ENCODE measurements at regions not wholly inside any gene's neighbourhood (a gene's known extent, or its start where the extent isn't known, plus 50 kb on each side); places are given as distances from the start of the nearest gene placed in this dataset.
A peak's percentile ranks its signal among the peaks of the same experiment; 100 is the strongest.

- no peak overlapping the region for H3K4me3 ChIP-seq (ENCODE audit: low read depth, low read length)
- peak; percentile 21 for DNase-seq (ENCODE audit: low read depth)
Observed at GRCh38 chr10:90162271-90162853, 461.0 kb downstream of the KIF20B start.

- H3K4me3 ChIP-seq (ENCODE audit: low read depth, low read length) = no peak overlapping the region
- DNase-seq (ENCODE audit: low read depth) = peak; percentile 90
Observed at GRCh38 chr10:90167174-90168064, 466.0 kb downstream of the KIF20B start.

GRCh38 chr10:90168244-90168643 is 466.9 kb downstream of the KIF20B start:
- H3K4me3 ChIP-seq (ENCODE audit: low read depth, low read length) = no peak overlapping the region
- DNase-seq (ENCODE audit: low read depth) = no peak

GRCh38 chr10:90171014-90171722 is 469.8 kb downstream of the KIF20B start:
- no peak overlapping the region for H3K4me3 ChIP-seq (ENCODE audit: low read depth, low read length)
- no peak for DNase-seq (ENCODE audit: low read depth)

GRCh38 chr10:90174531-90174930 is 473.1 kb downstream of the KIF20B start:
- DNase-seq (ENCODE audit: low read depth) = no peak
- no peak overlapping the region for H3K4me3 ChIP-seq (ENCODE audit: low read depth, low read length)

- DNase-seq (ENCODE audit: low read depth) = no peak
- H3K4me3 ChIP-seq (ENCODE audit: low read depth, low read length) = no peak overlapping the region
Observed at GRCh38 chr10:90175161-90175681, 473.8 kb downstream of the KIF20B start.

- DNase-seq (ENCODE audit: low read depth) = peak; percentile 100
- no peak overlapping the region for H3K4me3 ChIP-seq (ENCODE audit: low read depth, low read length)
Observed at GRCh38 chr10:90179696-90180407, 478.5 kb downstream of the KIF20B start.

- no peak for DNase-seq (ENCODE audit: low read depth)
Observed at GRCh38 chr10:90180886-90181691, 479.7 kb downstream of the KIF20B start.

GRCh38 chr10:90192825-90193224 is 491.4 kb downstream of the KIF20B start:
- H3K4me3 ChIP-seq (ENCODE audit: low read depth, low read length) = no peak overlapping the region

More at GRCh38 chr10:90180886-90181691, 479.7 kb downstream of the KIF20B start:
- no peak overlapping the region for H3K4me3 ChIP-seq (ENCODE audit: low read depth, low read length)

GRCh38 chr10:90193240-90193985 is 492.0 kb downstream of the KIF20B start:
- DNase-seq (ENCODE audit: low read depth) = peak; percentile 58
- no peak overlapping the region for H3K4me3 ChIP-seq (ENCODE audit: low read depth, low read length)

More at GRCh38 chr10:90192825-90193224, 491.4 kb downstream of the KIF20B start:
- DNase-seq (ENCODE audit: low read depth) = no peak

- DNase-seq (ENCODE audit: low read depth) = no peak
Observed at GRCh38 chr10:90195288-90195840, 494.0 kb downstream of the KIF20B start.

GRCh38 chr10:90197766-90198165 is 496.4 kb downstream of the KIF20B start:
- peak; percentile 43 for DNase-seq (ENCODE audit: low read depth)
- H3K4me3 ChIP-seq (ENCODE audit: low read depth, low read length) = no peak overlapping the region

More at GRCh38 chr10:90195288-90195840, 494.0 kb downstream of the KIF20B start:
- no peak overlapping the region for H3K4me3 ChIP-seq (ENCODE audit: low read depth, low read length)

- no peak overlapping the region for H3K4me3 ChIP-seq (ENCODE audit: low read depth, low read length)
- no peak for DNase-seq (ENCODE audit: low read depth)
Observed at GRCh38 chr10:90199093-90199492, 497.7 kb downstream of the KIF20B start.

GRCh38 chr10:90199513-90199912 is 498.1 kb downstream of the KIF20B start:
- H3K4me3 ChIP-seq (ENCODE audit: low read depth, low read length) = no peak overlapping the region
- DNase-seq (ENCODE audit: low read depth) = no peak

- no peak overlapping the region for H3K4me3 ChIP-seq (ENCODE audit: low read depth, low read length)
- no peak for DNase-seq (ENCODE audit: low read depth)
Observed at GRCh38 chr10:90204131-90204955, 503.0 kb downstream of the KIF20B start.

- no peak overlapping the region for H3K4me3 ChIP-seq (ENCODE audit: low read depth, low read length)
- DNase-seq (ENCODE audit: low read depth) = peak; percentile 47
Observed at GRCh38 chr10:90204956-90205314, 503.5 kb downstream of the KIF20B start.

GRCh38 chr10:90205340-90205739 is 503.9 kb downstream of the KIF20B start:
- no peak overlapping the region for H3K4me3 ChIP-seq (ENCODE audit: low read depth, low read length)
- DNase-seq (ENCODE audit: low read depth) = no peak

All from skeletal muscle cell (primary cell).